Naive B cell (primary cell): ENCODE measurements at regions not wholly inside any gene's neighbourhood (a gene's known extent, or its start where the extent isn't known, plus 50 kb on each side); places are given as distances from the start of the nearest gene placed in this dataset.

Experiments
- ATAC-seq, 2 donors: fragments of 150-1000 bp; cut with Tn5 transposase; 2 replicates each; pipeline ENCODE4 v1.10.0; 2021; ENCODE audit warnings: low read depth in 2 of 2, mild to moderate bottlenecking in 2 of 2, moderate library complexity in 2 of 2
- DNase-seq: peaks from one replicate; pipeline ENCODE4 v3.0.0; 2022
- H3K27ac Mint-ChIP-seq, 6 donors: one replicate each; pipeline ENCODE4 v1.8.0; 2020 to 2022; ENCODE audit warnings: mild to moderate bottlenecking in 6 of 6, mixed read lengths in 6 of 6, moderate library complexity in 5 of 6, inconsistent platforms in 2 of 6
- H3K27me3 Mint-ChIP-seq, 3 donors: one replicate each; pipeline ENCODE4 v1.8.0; 2021 to 2022; ENCODE audit warnings: mixed read lengths in 3 of 3, mild to moderate bottlenecking in 1 of 3
- H3K36me3 Mint-ChIP-seq, 2 donors: one replicate each; pipeline ENCODE4 v1.8.0; 2020 to 2022; ENCODE audit warnings: mixed read lengths in 2 of 2, inconsistent platforms in 1 of 2, mild to moderate bottlenecking in 1 of 2
- H3K4me1 Mint-ChIP-seq, 3 donors: one replicate each; pipeline ENCODE4 v1.8.0; 2020 to 2022; ENCODE audit warnings: mixed read lengths in 3 of 3, inconsistent platforms in 1 of 3, mild to moderate bottlenecking in 1 of 3, moderate library complexity in 1 of 3
- H3K4me3 Mint-ChIP-seq, 8 donors: one replicate each; pipeline ENCODE4 v1.8.0; 2020 to 2022; ENCODE audit warnings: mild to moderate bottlenecking in 8 of 8, mixed read lengths in 8 of 8, moderate library complexity in 8 of 8, inconsistent platforms in 2 of 8
- H3K9me3 Mint-ChIP-seq, 7 donors: one replicate each; pipeline ENCODE4 v1.8.0; 2020 to 2022; ENCODE audit warnings: mixed read lengths in 7 of 7, mild to moderate bottlenecking in 5 of 7, inconsistent platforms in 2 of 7, moderate library complexity in 1 of 7

- Mint-ChIP-seq H3K9me3 (no peaks in the 10 kb centered on the region), H3K27ac (peak overlapping the region in 4 of 6 donors; percentile 77 to 93 (median 83)), H3K27me3 (peaks cover 0 to 13% (median 8%) of the 10 kb centered on the region in 3 donors), H3K4me3 (peak overlapping the region; percentile 4 to 86 (median 74)), H3K4me1 (peaks cover 24 to 31% (median 26%) of the 10 kb centered on the region in 3 donors), H3K36me3 (no peaks in the 10 kb centered on the region)
- ATAC-seq (peak; percentile 81 to 87), DNase-seq (peak; percentile 62)
These were observed 185.1 kb downstream of the CLIC5 start for GRCh38 chr6:45830441-45831139.

- H3K4me3 Mint-ChIP-seq = peak overlapping the region in 2 of 8 donors; percentile 37 to 78
- H3K9me3 Mint-ChIP-seq = no peaks in the 10 kb centered on the region
- DNase-seq = no peak
These were observed 185.8 kb downstream of the CLIC5 start for GRCh38 chr6:45829873-45830272.

GRCh38 chr6:45827952-45828530 lies 187.6 kb downstream of the CLIC5 start:
- no peaks in the 10 kb centered on the region for H3K9me3 Mint-ChIP-seq
- peaks cover 0 to 26% (median 23%) of the 10 kb centered on the region in 3 donors for H3K27me3 Mint-ChIP-seq
- H3K4me1 Mint-ChIP-seq = peaks cover 24 to 26% (median 26%) of the 10 kb centered on the region in 3 donors
- no peaks in the 10 kb centered on the region for H3K36me3 Mint-ChIP-seq
- ATAC-seq = no peak
- no peak for DNase-seq
- H3K27ac Mint-ChIP-seq = no peak overlapping the region
- no peak overlapping the region for H3K4me3 Mint-ChIP-seq

More at GRCh38 chr6:45829873-45830272, 185.8 kb downstream of the CLIC5 start:
- Mint-ChIP-seq H3K27me3 (peaks cover 0 to 14% (median 10%) of the 10 kb centered on the region in 3 donors), H3K27ac (peak overlapping the region in 4 of 6 donors; percentile 60 to 84 (median 78)), H3K4me1 (peaks cover 24 to 26% (median 26%) of the 10 kb centered on the region in 3 donors), H3K36me3 (no peaks in the 10 kb centered on the region)
- ATAC-seq = no peak

GRCh38 chr6:45822873-45823272 lies 192.8 kb downstream of the CLIC5 start:
- DNase-seq (no peak), ATAC-seq (no peak)
- no peak overlapping the region for H3K27ac Mint-ChIP-seq
- peaks cover 0 to 5% of the 10 kb centered on the region in 2 donors for H3K36me3 Mint-ChIP-seq
- H3K4me1 Mint-ChIP-seq = peaks cover 6 to 22% (median 19%) of the 10 kb centered on the region in 3 donors
- H3K4me3 Mint-ChIP-seq = no peak overlapping the region
- peaks cover 0 to 23% (median 23%) of the 10 kb centered on the region in 3 donors for H3K27me3 Mint-ChIP-seq
- peaks cover 0 to 13% (median 4%) of the 10 kb centered on the region in 7 donors for H3K9me3 Mint-ChIP-seq

- H3K4me3 Mint-ChIP-seq = peak overlapping the region in 2 of 8 donors; percentile 45 to 50
- ATAC-seq (peak; percentile 25 to 45), DNase-seq (no peak)
- peaks cover 2 to 17% (median 4%) of the 10 kb centered on the region in 7 donors for H3K9me3 Mint-ChIP-seq
- H3K36me3 Mint-ChIP-seq = peaks cover 0 to 5% of the 10 kb centered on the region in 2 donors
- H3K27me3 Mint-ChIP-seq = peaks cover 0 to 23% (median 20%) of the 10 kb centered on the region in 3 donors
- H3K4me1 Mint-ChIP-seq = peaks cover 12 to 28% (median 23%) of the 10 kb centered on the region in 3 donors
- peak overlapping the region in 3 of 6 donors; percentile 16 to 36 (median 36) for H3K27ac Mint-ChIP-seq
These were observed 193.3 kb downstream of the CLIC5 start for GRCh38 chr6:45822246-45822812.

GRCh38 chr6:45818655-45819054 lies 197.0 kb downstream of the CLIC5 start:
- Mint-ChIP-seq H3K4me3 (peak overlapping the region in 1 of 8 donors; percentile 10), H3K27me3 (peaks cover 0 to 10% (median 8%) of the 10 kb centered on the region in 3 donors)

GRCh38 chr6:45816674-45817297 lies 198.9 kb downstream of the CLIC5 start:
- ATAC-seq = no peak
- H3K9me3 Mint-ChIP-seq = peaks cover 2 to 12% (median 4%) of the 10 kb centered on the region in 7 donors
- H3K27me3 Mint-ChIP-seq = peaks cover 0 to 19% (median 14%) of the 10 kb centered on the region in 3 donors
- no peak for DNase-seq
- no peak overlapping the region for H3K27ac Mint-ChIP-seq
- H3K4me1 Mint-ChIP-seq = peaks cover 11 to 26% (median 19%) of the 10 kb centered on the region in 3 donors
- H3K36me3 Mint-ChIP-seq = peaks cover 0 to 5% of the 10 kb centered on the region in 2 donors
- H3K4me3 Mint-ChIP-seq = peak overlapping the region in 1 of 8 donors; percentile 71

More at GRCh38 chr6:45818655-45819054, 197.0 kb downstream of the CLIC5 start:
- H3K36me3 Mint-ChIP-seq = peaks cover 0 to 5% of the 10 kb centered on the region in 2 donors
- H3K9me3 Mint-ChIP-seq = peaks cover 2 to 17% (median 4%) of the 10 kb centered on the region in 7 donors
- DNase-seq (no peak), ATAC-seq (peak; percentile 48 to 55)
- no peak overlapping the region for H3K27ac Mint-ChIP-seq
- H3K4me1 Mint-ChIP-seq = peaks cover 18 to 33% (median 23%) of the 10 kb centered on the region in 3 donors

GRCh38 chr6:45815466-45816125 lies 200.1 kb downstream of the CLIC5 start:
- Mint-ChIP-seq H3K4me1 (peaks cover 11 to 25% (median 19%) of the 10 kb centered on the region in 3 donors), H3K27ac (no peak overlapping the region), H3K4me3 (no peak overlapping the region), H3K27me3 (peaks cover 0 to 23% (median 22%) of the 10 kb centered on the region in 3 donors), H3K36me3 (peaks cover 0 to 5% of the 10 kb centered on the region in 2 donors), H3K9me3 (peaks cover 2 to 12% (median 4%) of the 10 kb centered on the region in 7 donors)
- no peak for ATAC-seq
- DNase-seq = no peak

GRCh38 chr6:45814772-45815171 lies 200.9 kb downstream of the CLIC5 start:
- peaks cover 0 to 23% (median 22%) of the 10 kb centered on the region in 3 donors for H3K27me3 Mint-ChIP-seq

GRCh38 chr6:45813943-45814342 lies 201.7 kb downstream of the CLIC5 start:
- Mint-ChIP-seq H3K27ac (no peak overlapping the region), H3K27me3 (peaks cover 0 to 23% (median 22%) of the 10 kb centered on the region in 3 donors), H3K4me1 (peaks cover 18 to 28% (median 22%) of the 10 kb centered on the region in 3 donors), H3K36me3 (peaks cover 0 to 5% of the 10 kb centered on the region in 2 donors), H3K4me3 (no peak overlapping the region), H3K9me3 (peaks cover 2 to 12% (median 4%) of the 10 kb centered on the region in 7 donors)
- ATAC-seq = no peak
- DNase-seq = no peak

More at GRCh38 chr6:45814772-45815171, 200.9 kb downstream of the CLIC5 start:
- no peak for DNase-seq
- Mint-ChIP-seq H3K4me3 (no peak overlapping the region), H3K36me3 (peaks cover 0 to 5% of the 10 kb centered on the region in 2 donors), H3K9me3 (peaks cover 2 to 12% (median 4%) of the 10 kb centered on the region in 7 donors), H3K4me1 (peaks cover 15 to 31% (median 19%) of the 10 kb centered on the region in 3 donors), H3K27ac (no peak overlapping the region)
- no peak for ATAC-seq

GRCh38 chr6:45812922-45813321 lies 202.7 kb downstream of the CLIC5 start:
- Mint-ChIP-seq H3K27me3 (peaks cover 0 to 23% (median 22%) of the 10 kb centered on the region in 3 donors), H3K27ac (no peak overlapping the region), H3K9me3 (peaks cover 0 to 4% (median under 1%) of the 10 kb centered on the region in 7 donors), H3K4me1 (peaks cover 11 to 26% (median 18%) of the 10 kb centered on the region in 3 donors), H3K36me3 (peaks cover 0 to under 1% of the 10 kb centered on the region in 2 donors), H3K4me3 (no peak overlapping the region)
- ATAC-seq (no peak), DNase-seq (no peak)

- ATAC-seq (peak; percentile 32 to 52), DNase-seq (no peak)
- Mint-ChIP-seq H3K9me3 (no peaks in the 10 kb centered on the region), H3K4me3 (peak overlapping the region in 3 of 8 donors; percentile 5 to 44 (median 22)), H3K36me3 (no peaks in the 10 kb centered on the region), H3K27me3 (peaks cover 0 to 15% (median 13%) of the 10 kb centered on the region in 3 donors), H3K27ac (no peak overlapping the region), H3K4me1 (peaks cover 6 to 15% (median 7%) of the 10 kb centered on the region in 3 donors)
These were observed 206.7 kb downstream of the CLIC5 start for GRCh38 chr6:45808917-45809316.
